ENCODE measurements at regions not wholly inside any gene's neighbourhood (a gene's known extent, or its start where the extent isn't known, plus 50 kb on each side); places are given as distances from the start of the nearest gene placed in this dataset.

DNA sequence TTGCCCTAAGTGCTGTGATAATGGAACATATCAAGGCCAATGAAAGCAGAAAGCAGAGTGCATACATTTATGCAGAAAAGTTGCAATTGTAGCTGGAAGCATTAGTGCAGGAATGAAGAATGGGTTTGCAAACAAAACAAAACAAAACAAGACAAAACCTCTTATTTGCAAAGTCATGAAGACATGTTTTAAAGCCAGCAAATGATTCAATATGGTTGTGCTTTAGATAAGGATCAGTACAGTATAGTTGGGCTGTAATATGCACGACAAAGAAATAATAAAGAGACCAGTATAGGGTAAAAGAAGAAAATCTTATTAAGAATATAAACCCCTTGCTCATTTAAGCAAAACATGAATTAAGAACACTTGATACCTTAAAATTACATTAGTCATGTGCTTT lies 398.1 kb downstream of the KIF2B start:
- DNase-seq (ENCODE audit: low spot score) (no peak), ATAC-seq (ENCODE audit: low read depth) (no peak)
- Histone ChIP-seq H3K36me3 (ENCODE audit: low read depth) (no peaks in the 10 kb centered on the region), H3K27me3 (ENCODE audit: insufficient read depth, poor library complexity, severe bottlenecking) (no peaks in the 10 kb centered on the region), H3K4me3 (ENCODE audit: severe bottlenecking) (no peak overlapping the region), H3K27ac (ENCODE audit: poor library complexity, severe bottlenecking) (no peak overlapping the region), H3K4me1 (ENCODE audit: insufficient read depth, poor library complexity, severe bottlenecking) (no peaks in the 10 kb centered on the region), H3K9me3 (ENCODE audit: severe bottlenecking) (no peaks in the 10 kb centered on the region)
- TF ChIP-seq, protein P1, sequence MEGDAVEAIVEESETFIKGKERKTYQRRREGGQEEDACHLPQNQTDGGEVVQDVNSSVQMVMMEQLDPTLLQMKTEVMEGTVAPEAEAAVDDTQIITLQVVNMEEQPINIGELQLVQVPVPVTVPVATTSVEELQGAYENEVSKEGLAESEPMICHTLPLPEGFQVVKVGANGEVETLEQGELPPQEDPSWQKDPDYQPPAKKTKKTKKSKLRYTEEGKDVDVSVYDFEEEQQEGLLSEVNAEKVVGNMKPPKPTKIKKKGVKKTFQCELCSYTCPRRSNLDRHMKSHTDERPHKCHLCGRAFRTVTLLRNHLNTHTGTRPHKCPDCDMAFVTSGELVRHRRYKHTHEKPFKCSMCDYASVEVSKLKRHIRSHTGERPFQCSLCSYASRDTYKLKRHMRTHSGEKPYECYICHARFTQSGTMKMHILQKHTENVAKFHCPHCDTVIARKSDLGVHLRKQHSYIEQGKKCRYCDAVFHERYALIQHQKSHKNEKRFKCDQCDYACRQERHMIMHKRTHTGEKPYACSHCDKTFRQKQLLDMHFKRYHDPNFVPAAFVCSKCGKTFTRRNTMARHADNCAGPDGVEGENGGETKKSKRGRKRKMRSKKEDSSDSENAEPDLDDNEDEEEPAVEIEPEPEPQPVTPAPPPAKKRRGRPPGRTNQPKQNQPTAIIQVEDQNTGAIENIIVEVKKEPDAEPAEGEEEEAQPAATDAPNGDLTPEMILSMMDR (IDR thresholded peaks at IDR 0.05; ENCODE audit: poor library complexity, severe bottlenecking), result no peak

DNA sequence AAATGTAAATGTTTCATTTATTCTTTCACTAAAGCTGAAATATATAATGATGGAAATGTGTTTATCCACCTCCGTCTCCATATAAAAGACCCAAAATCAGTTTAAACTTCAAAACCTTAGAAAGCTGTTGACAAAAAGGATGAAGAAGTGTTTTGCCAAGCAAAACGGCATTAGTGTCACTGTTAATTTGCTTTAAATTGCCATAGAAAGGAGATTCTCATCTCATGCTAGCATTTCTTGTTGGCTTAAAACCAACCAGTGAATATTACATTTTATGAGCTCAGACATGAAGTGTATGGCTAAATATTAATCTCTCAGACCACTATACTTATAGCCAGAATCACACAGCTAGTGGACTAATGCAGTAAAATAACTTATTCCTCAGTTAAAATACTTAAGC lies 398.8 kb downstream of the KIF2B start:
- no peak overlapping the region for H3K27ac ChIP-seq (ENCODE audit: poor library complexity, severe bottlenecking)
- ATAC-seq (ENCODE audit: low read depth) (no peak), DNase-seq (ENCODE audit: low spot score) (no peak)
- TF ChIP-seq, protein P1 (IDR thresholded peaks at IDR 0.05; ENCODE audit: poor library complexity, severe bottlenecking), result no peak
- no peaks in the 10 kb centered on the region for H3K36me3 ChIP-seq (ENCODE audit: low read depth)
- no peaks in the 10 kb centered on the region for H3K27me3 ChIP-seq (ENCODE audit: insufficient read depth, poor library complexity, severe bottlenecking)
- H3K4me1 ChIP-seq (ENCODE audit: insufficient read depth, poor library complexity, severe bottlenecking), result no peaks in the 10 kb centered on the region
- H3K9me3 ChIP-seq (ENCODE audit: severe bottlenecking), result no peaks in the 10 kb centered on the region
- H3K4me3 ChIP-seq (ENCODE audit: severe bottlenecking), result no peak overlapping the region

DNA sequence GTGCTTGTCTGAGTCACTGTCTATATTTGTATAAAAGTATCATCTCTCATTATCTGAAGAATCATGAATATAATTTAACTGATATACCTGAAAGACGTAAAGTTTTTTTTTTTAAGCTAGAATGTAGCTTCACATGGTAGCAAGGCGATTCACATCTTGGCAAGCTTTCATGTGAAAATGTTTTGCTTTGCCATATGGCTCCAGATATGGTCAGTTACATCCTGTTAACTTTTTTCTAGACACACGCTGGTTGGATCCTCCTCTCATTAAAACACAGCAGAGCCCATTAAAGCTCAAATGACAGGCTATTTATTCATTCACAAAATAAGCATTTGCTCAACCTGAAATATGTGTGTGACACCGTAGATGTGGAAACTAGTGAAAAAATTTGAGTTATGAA lies 412.8 kb downstream of the KIF2B start:
- TF ChIP-seq, protein P1 (IDR thresholded peaks at IDR 0.05; ENCODE audit: poor library complexity, severe bottlenecking), result no peak
- no peaks in the 10 kb centered on the region for H3K4me1 ChIP-seq (ENCODE audit: insufficient read depth, poor library complexity, severe bottlenecking)
- ATAC-seq (ENCODE audit: low read depth) (no peak), DNase-seq (ENCODE audit: low spot score) (no peak)
- no peaks in the 10 kb centered on the region for H3K36me3 ChIP-seq (ENCODE audit: low read depth)
- peaks cover 3% of the 10 kb centered on the region for H3K9me3 ChIP-seq (ENCODE audit: severe bottlenecking)
- no peaks in the 10 kb centered on the region for H3K27me3 ChIP-seq (ENCODE audit: insufficient read depth, poor library complexity, severe bottlenecking)
- H3K27ac ChIP-seq (ENCODE audit: poor library complexity, severe bottlenecking), result no peak overlapping the region
- no peak overlapping the region for H3K4me3 ChIP-seq (ENCODE audit: severe bottlenecking)

DNA sequence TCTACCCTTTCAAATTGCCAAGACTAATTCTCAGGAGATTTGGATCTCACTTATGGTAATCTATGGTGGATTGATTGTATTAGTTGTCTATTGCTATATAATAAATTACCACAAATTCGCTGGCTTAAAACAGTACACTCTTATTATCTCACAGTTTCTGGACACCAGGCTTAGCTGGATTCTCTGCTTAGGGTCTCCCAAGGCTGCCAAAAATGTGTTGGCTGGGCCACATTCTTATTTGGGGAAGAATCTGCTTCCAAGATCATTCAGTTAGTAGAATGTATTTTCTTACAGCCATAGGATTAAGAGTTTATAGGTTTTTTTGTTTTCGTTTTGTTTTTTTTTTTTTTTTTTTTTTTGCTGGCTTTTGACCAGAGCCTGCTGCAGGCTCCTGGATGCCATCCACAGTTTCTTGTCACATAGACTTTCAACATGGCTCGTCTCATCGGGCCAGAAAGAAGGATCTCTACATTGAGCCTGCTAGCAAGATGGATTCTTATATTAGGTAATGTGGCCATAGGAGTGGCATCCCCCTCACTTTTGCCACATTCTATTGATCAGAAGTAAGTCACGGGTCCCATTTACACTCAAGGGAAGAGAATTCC lies 415.3 kb downstream of the KIF2B start:
- no peak for DNase-seq (ENCODE audit: low spot score)
- H3K36me3 ChIP-seq (ENCODE audit: low read depth), result no peaks in the 10 kb centered on the region

DNA sequence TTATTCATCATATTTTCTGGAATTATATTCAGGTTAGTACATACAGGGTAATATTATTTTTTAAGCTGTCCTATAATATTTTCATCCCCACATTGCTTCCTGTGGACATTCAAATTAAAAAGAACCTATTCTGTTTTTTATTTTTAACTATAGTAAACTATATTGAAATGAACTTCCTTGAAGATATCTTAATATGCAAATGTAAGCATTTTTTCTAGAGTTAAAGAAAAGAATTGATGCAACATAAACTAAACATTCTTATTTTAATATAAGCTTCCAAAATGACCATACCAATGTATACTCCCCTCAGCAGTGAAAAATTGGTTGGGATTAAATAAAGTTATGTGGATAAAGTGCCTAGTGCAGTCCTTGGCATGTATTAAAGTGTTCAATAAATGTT lies 416.6 kb downstream of the KIF2B start:
- H3K36me3 ChIP-seq (ENCODE audit: low read depth), result no peaks in the 10 kb centered on the region
- peaks cover 14% of the 10 kb centered on the region for H3K9me3 ChIP-seq (ENCODE audit: severe bottlenecking)
- no peak overlapping the region for H3K27ac ChIP-seq (ENCODE audit: poor library complexity, severe bottlenecking)
- H3K4me1 ChIP-seq (ENCODE audit: insufficient read depth, poor library complexity, severe bottlenecking), result no peaks in the 10 kb centered on the region
- TF ChIP-seq, protein P1 (IDR thresholded peaks at IDR 0.05; ENCODE audit: poor library complexity, severe bottlenecking), result no peak
- DNase-seq (ENCODE audit: low spot score) (no peak), ATAC-seq (ENCODE audit: low read depth) (no peak)
- no peaks in the 10 kb centered on the region for H3K27me3 ChIP-seq (ENCODE audit: insufficient read depth, poor library complexity, severe bottlenecking)
- no peak overlapping the region for H3K4me3 ChIP-seq (ENCODE audit: severe bottlenecking)

More for the DNA sequence above, 415.3 kb downstream of the KIF2B start:
- no peaks in the 10 kb centered on the region for H3K4me1 ChIP-seq (ENCODE audit: insufficient read depth, poor library complexity, severe bottlenecking)
- TF ChIP-seq, protein P1 (IDR thresholded peaks at IDR 0.05; ENCODE audit: poor library complexity, severe bottlenecking), result no peak
- no peak for ATAC-seq (ENCODE audit: low read depth)
- H3K4me3 ChIP-seq (ENCODE audit: severe bottlenecking), result no peak overlapping the region
- H3K27me3 ChIP-seq (ENCODE audit: insufficient read depth, poor library complexity, severe bottlenecking), result no peaks in the 10 kb centered on the region
- peaks cover 10% of the 10 kb centered on the region for H3K9me3 ChIP-seq (ENCODE audit: severe bottlenecking)
- H3K27ac ChIP-seq (ENCODE audit: poor library complexity, severe bottlenecking), result no peak overlapping the region
